ENCODE measurements at regions not wholly inside any gene's neighbourhood (a gene's known extent, or its start where the extent isn't known, plus 50 kb on each side); places are given as distances from the start of the nearest gene placed in this dataset.
"Not testable (repeated sequence)": the region's sequence is repeated elsewhere in the genome, so short reads cannot be mapped to it uniquely, and the experiment has no call there.

DNA sequence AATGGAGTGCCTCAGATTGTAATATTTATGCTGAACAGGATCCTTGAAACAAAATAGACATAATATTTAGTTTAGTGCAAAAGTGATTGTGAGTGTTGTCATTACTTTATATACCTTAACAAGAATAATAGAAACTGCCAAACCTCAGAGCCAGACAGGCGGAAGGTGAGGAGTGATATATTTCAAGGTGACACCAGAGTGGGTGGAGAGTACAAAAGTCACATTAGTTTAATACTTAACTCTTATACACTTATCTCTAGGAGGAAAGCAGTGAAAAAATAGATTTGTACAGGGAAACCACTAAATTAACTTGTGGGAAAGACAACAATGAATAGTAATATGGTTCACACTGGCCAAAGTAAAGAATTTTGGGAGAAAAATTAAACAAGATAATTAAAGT, 342.8 kb upstream of the NDST4 start:
- no peak for DNase-seq (ENCODE audit: low read depth in 1 of 2, low spot score in 1 of 2)
- TF ChIP-seq GABPA (IDR thresholded peaks at IDR 0.05; ENCODE audit: low read depth) = no peak
- no peak for TF ChIP-seq POLR2AphosphoS5 (IDR thresholded peaks at IDR 0.05; ENCODE audit: low read depth)
- TF ChIP-seq SPI1 (IDR thresholded peaks at IDR 0.05; ENCODE audit: borderline replicate concordance, low read depth) = no peak
- TF ChIP-seq, protein P1, sequence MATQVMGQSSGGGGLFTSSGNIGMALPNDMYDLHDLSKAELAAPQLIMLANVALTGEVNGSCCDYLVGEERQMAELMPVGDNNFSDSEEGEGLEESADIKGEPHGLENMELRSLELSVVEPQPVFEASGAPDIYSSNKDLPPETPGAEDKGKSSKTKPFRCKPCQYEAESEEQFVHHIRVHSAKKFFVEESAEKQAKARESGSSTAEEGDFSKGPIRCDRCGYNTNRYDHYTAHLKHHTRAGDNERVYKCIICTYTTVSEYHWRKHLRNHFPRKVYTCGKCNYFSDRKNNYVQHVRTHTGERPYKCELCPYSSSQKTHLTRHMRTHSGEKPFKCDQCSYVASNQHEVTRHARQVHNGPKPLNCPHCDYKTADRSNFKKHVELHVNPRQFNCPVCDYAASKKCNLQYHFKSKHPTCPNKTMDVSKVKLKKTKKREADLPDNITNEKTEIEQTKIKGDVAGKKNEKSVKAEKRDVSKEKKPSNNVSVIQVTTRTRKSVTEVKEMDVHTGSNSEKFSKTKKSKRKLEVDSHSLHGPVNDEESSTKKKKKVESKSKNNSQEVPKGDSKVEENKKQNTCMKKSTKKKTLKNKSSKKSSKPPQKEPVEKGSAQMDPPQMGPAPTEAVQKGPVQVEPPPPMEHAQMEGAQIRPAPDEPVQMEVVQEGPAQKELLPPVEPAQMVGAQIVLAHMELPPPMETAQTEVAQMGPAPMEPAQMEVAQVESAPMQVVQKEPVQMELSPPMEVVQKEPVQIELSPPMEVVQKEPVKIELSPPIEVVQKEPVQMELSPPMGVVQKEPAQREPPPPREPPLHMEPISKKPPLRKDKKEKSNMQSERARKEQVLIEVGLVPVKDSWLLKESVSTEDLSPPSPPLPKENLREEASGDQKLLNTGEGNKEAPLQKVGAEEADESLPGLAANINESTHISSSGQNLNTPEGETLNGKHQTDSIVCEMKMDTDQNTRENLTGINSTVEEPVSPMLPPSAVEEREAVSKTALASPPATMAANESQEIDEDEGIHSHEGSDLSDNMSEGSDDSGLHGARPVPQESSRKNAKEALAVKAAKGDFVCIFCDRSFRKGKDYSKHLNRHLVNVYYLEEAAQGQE (IDR thresholded peaks at IDR 0.05; ENCODE audit: insufficient replicate concordance, low read depth) = no peak
- TF ChIP-seq, protein P2, sequence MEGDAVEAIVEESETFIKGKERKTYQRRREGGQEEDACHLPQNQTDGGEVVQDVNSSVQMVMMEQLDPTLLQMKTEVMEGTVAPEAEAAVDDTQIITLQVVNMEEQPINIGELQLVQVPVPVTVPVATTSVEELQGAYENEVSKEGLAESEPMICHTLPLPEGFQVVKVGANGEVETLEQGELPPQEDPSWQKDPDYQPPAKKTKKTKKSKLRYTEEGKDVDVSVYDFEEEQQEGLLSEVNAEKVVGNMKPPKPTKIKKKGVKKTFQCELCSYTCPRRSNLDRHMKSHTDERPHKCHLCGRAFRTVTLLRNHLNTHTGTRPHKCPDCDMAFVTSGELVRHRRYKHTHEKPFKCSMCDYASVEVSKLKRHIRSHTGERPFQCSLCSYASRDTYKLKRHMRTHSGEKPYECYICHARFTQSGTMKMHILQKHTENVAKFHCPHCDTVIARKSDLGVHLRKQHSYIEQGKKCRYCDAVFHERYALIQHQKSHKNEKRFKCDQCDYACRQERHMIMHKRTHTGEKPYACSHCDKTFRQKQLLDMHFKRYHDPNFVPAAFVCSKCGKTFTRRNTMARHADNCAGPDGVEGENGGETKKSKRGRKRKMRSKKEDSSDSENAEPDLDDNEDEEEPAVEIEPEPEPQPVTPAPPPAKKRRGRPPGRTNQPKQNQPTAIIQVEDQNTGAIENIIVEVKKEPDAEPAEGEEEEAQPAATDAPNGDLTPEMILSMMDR (IDR thresholded peaks at IDR 0.05; ENCODE audit: insufficient read depth, low read length) = no peak
- Histone ChIP-seq H3K27me3 (ENCODE audit: insufficient read depth, poor library complexity, severe bottlenecking) (no peaks in the 10 kb centered on the region), H3K27ac (replicated peaks) (no peak overlapping the region), H3K4me3 (replicated peaks; ENCODE audit: insufficient read depth, low read length) (no peak overlapping the region)

- no peak for DNase-seq (ENCODE audit: low read depth in 1 of 2, low spot score in 1 of 2)
- Histone ChIP-seq H3K27ac (replicated peaks) (no peak overlapping the region), H3K27me3 (ENCODE audit: insufficient read depth, poor library complexity, severe bottlenecking) (no peaks in the 10 kb centered on the region), H3K4me3 (replicated peaks; ENCODE audit: insufficient read depth, low read length) (no peak overlapping the region)
- TF ChIP-seq, protein P1 (IDR thresholded peaks at IDR 0.05; ENCODE audit: insufficient replicate concordance, low read depth) = no peak
These were observed 340.8 kb upstream of the NDST4 start for GRCh38 chr4:115454228-115454627.

DNA sequence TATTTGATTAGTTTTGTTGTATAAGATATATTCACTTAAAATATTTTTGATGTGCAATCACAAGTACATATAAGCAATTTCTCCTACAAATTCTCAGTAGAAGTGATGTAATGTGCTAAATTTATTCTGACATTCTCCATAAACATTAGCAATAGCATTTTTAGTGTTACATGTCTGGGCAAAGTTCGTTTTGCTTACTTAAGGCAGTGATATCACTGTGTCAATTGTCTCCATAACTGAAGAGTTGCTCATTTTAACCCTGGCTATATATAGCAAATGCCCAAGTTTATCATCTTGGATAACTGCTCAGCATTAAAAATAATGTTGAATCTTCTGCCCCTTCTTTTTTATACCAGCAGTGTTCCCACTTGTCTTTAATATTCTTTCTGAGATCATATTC, 340.0 kb upstream of the NDST4 start:
- Histone ChIP-seq H3K27me3 (ENCODE audit: insufficient read depth, poor library complexity, severe bottlenecking) (no peaks in the 10 kb centered on the region), H3K27ac (replicated peaks) (no peak overlapping the region), H3K4me3 (replicated peaks; ENCODE audit: insufficient read depth, low read length) (no peak overlapping the region)
- no peak for DNase-seq (ENCODE audit: low read depth in 1 of 2, low spot score in 1 of 2)
- TF ChIP-seq POLR2AphosphoS5 (IDR thresholded peaks at IDR 0.05; ENCODE audit: low read depth) = no peak
- no peak for TF ChIP-seq GABPA (IDR thresholded peaks at IDR 0.05; ENCODE audit: low read depth)
- TF ChIP-seq SPI1 (IDR thresholded peaks at IDR 0.05; ENCODE audit: borderline replicate concordance, low read depth) = no peak
- TF ChIP-seq, protein P1 (IDR thresholded peaks at IDR 0.05; ENCODE audit: insufficient replicate concordance, low read depth) = no peak
- TF ChIP-seq, protein P2 (IDR thresholded peaks at IDR 0.05; ENCODE audit: insufficient read depth, low read length) = no peak

DNA sequence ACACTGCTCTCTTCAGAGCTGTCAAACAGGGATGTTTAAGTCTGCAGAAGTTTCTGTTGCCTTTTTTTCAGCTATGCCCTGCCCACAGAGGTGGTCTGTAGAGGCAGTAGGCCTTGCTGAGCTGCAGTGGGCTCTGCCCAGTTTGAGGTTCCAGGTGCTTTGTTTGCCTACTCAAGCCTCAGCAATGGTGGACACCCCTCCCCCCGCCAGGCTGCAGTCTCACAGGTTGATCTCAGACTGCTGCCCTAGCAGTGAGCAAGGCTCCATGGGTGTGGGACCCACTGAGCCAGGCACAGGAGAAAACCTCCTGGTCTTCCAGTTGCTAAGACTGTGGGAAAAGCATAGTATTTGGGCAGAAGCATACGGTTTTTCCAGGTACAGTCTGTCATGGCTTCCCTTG, 338.8 kb upstream of the NDST4 start:
- DNase-seq (ENCODE audit: low read depth in 1 of 2, low spot score in 1 of 2); H3K27me3 ChIP-seq (ENCODE audit: insufficient read depth, poor library complexity, severe bottlenecking); H3K27ac ChIP-seq (replicated peaks); H3K4me3 ChIP-seq (replicated peaks; ENCODE audit: insufficient read depth, low read length): not testable (repeated sequence)

Measured in HL-60 (cell line).